ENCODE measurements at regions not wholly inside any gene's neighbourhood (a gene's known extent, or its start where the extent isn't known, plus 50 kb on each side); places are given as distances from the start of the nearest gene placed in this dataset.

- Histone ChIP-seq H3K4me3 (ENCODE audit: extremely low read depth in 1 of 4, insufficient read depth in 2 of 4, low read depth in 3 of 4, low read length in 4 of 4) (no peak overlapping the region), H3K9me3 (ENCODE audit: insufficient read depth in 2 of 2, low read depth in 1 of 2, low read length in 1 of 2) (no peaks in the 10 kb centered on the region), H3K36me3 (ENCODE audit: control insufficient read depth in 2 of 4, insufficient read depth in 4 of 4, low read length in 3 of 4) (no peaks in the 10 kb centered on the region), H2BK5ac (ENCODE audit: low read depth, low read length) (no peak overlapping the region), H3K4me1 (replicated peaks in 1 of 4; ENCODE audit: control insufficient read depth in 3 of 4, insufficient read depth in 4 of 4, low read length in 3 of 4) (peaks cover 0 to 7% (median 4%) of the 10 kb centered on the region in 4 experiments; a peak in 2 of 7 replicates), H3K23ac (ENCODE audit: insufficient read length) (no peak overlapping the region), H2BK120ac (replicated peaks; ENCODE audit: low read depth, low read length) (no peak overlapping the region), H3K9ac (replicated peaks in 1 of 4; ENCODE audit: extremely low read depth in 1 of 4, low read depth in 3 of 4, low read length in 3 of 4) (no peak overlapping the region), H3K4ac (replicated peaks; ENCODE audit: insufficient read length, low read depth, low read length) (no peak overlapping the region), H3K18ac (ENCODE audit: extremely low read depth, low read length) (no peak overlapping the region), H3K56ac (replicated peaks; ENCODE audit: insufficient read length, low read depth, low read length) (no peak overlapping the region), H2AK5ac (ENCODE audit: low read depth, low read length) (no peak overlapping the region), H3K79me2 (ENCODE audit: control insufficient read depth in 1 of 2, insufficient read depth in 2 of 2, low read length in 2 of 2) (no peaks in the 10 kb centered on the region), H4K8ac (ENCODE audit: extremely low read depth, insufficient read depth, low read length) (no peak overlapping the region), H3K14ac (ENCODE audit: insufficient read length) (no peak overlapping the region), H3K27ac (ENCODE audit: low read depth, low read length) (no peak overlapping the region), H3K23me2 (ENCODE audit: low read depth, low read length) (no peaks in the 10 kb centered on the region), H3K27me3 (replicated peaks in 1 of 4; ENCODE audit: control insufficient read depth in 3 of 4, extremely low read depth in 1 of 4, insufficient read depth in 3 of 4, low read length in 3 of 4) (no peaks in the 10 kb centered on the region), H3K79me1 (ENCODE audit: low read depth, low read length) (no peaks in the 10 kb centered on the region), H4K5ac (ENCODE audit: insufficient read length, low read depth, low read length) (no peak overlapping the region), H2AFZ (ENCODE audit: low read length) (no peak overlapping the region), H3K4me2 (ENCODE audit: insufficient read depth in 1 of 2, low read depth in 2 of 2, low read length in 2 of 2) (no peak overlapping the region), H2BK12ac (ENCODE audit: low read depth, low read length) (no peak overlapping the region), H2BK15ac (ENCODE audit: low read length) (no peak overlapping the region), H2BK20ac (ENCODE audit: low read length) (no peak overlapping the region), H4K91ac (replicated peaks; ENCODE audit: insufficient read length, low read length) (no peak overlapping the region), H4K20me1 (replicated peaks in 1 of 2; ENCODE audit: control insufficient read depth in 1 of 2, insufficient read depth in 2 of 2, low read length in 2 of 2) (no peaks in the 10 kb centered on the region)
- ChIA-PET POLR2A (ENCODE audit: partially characterized antibody) (no interaction called here), CTCF (ENCODE audit: partially characterized antibody) (no interaction called here)
- TF ChIP-seq RFX5 (IDR thresholded peaks at IDR 0.05; ENCODE audit: borderline replicate concordance, low read depth, low read length): no peak
- TF ChIP-seq SAP30 (IDR thresholded peaks at IDR 0.05; ENCODE audit: insufficient read depth, insufficient replicate concordance, low read length): no peak
- no peak for TF ChIP-seq CBX8 (IDR thresholded peaks at IDR 0.05; ENCODE audit: borderline replicate concordance, low read depth, low read length)
- TF ChIP-seq KDM1A (IDR thresholded peaks at IDR 0.05; ENCODE audit: borderline replicate concordance, low read length): no peak
- TF ChIP-seq GABPA (IDR thresholded peaks at IDR 0.05; ENCODE audit: borderline replicate concordance, insufficient read depth, low read length): no peak
- TF ChIP-seq HDAC6 (IDR thresholded peaks at IDR 0.05; ENCODE audit: low read depth, low read length): no peak
- FAIRE-seq: no peak
- WGBS, 2 experiments (ENCODE audit: extremely low coverage in 1 of 2, insufficient coverage in 1 of 2, insufficient read length in 1 of 2, insufficient replicate concordance in 2 of 2, low coverage in 1 of 2, low lambda C conversion rate in 2 of 2, missing lambda C conversion rate in 1 of 2): 68% methylated on average over 3 of the region's 3 CpGs; no CpG with 5 or more reads in 1 of the 2 experiments
- no peak for DNase-seq (ENCODE audit: low read depth in 1 of 2, low spot score in 2 of 2)
Observed at GRCh38 chr5:98637557-98637956, 135.9 kb upstream of the RGMB start.

Measured in H1 (cell line).